GM23338 (cell line): ENCODE measurements at regions not wholly inside any gene's neighbourhood (a gene's known extent, or its start where the extent isn't known, plus 50 kb on each side); places are given as distances from the start of the nearest gene placed in this dataset.

ENCODE experiments used
- ATAC-seq: fragments of 200-7000 bp; cut with Tn5 transposase; 3 replicates; pipeline ENCODE4 v1.9.1; 2020
- DNase-seq: peaks from one replicate; pipeline ENCODE4 v3.0.0-alpha.2; 2015; ENCODE audit warnings: low spot score
- H2AFZ ChIP-seq: fragments of 200-600 bp; sonication (generic); 2 replicates; pipeline ENCODE4 v1.8.0; 2016; ENCODE audit warnings: antibody characterized with exemption, mild to moderate bottlenecking, moderate library complexity
- H3F3A ChIP-seq: fragments of 200-600 bp; sonication (generic); replicated peaks from 2 replicates; pipeline ENCODE4 v1.8.0; 2017; ENCODE audit warnings: antibody characterized with exemption, mixed run types, low read depth
- H3K27ac ChIP-seq: fragments of 200-600 bp; sonication (generic); 2 replicates; pipeline ENCODE4 v1.6.1; 2016; ENCODE audit warnings: low read depth
- H3K27me3 ChIP-seq: fragments of 200-600 bp; sonication (generic); 2 replicates; pipeline ENCODE4 v1.8.0; 2016; ENCODE audit warnings: mild to moderate bottlenecking, mixed run types, moderate library complexity; ENCODE audit not compliant: insufficient read depth
- H3K36me3 ChIP-seq: fragments of 200-600 bp; sonication (generic); 2 replicates; pipeline ENCODE4 v1.8.0; 2016; ENCODE audit warnings: mild to moderate bottlenecking; ENCODE audit not compliant: insufficient read depth
- H3K4me1 ChIP-seq: fragments of 200-600 bp; sonication (generic); 2 replicates; pipeline ENCODE4 v1.8.0; 2016; ENCODE audit warnings: mild to moderate bottlenecking, moderate library complexity; ENCODE audit not compliant: insufficient read depth
- H3K4me2 ChIP-seq: fragments of 200-600 bp; sonication (generic); 2 replicates; pipeline ENCODE4 v1.7.1; 2017; ENCODE audit warnings: mixed run types
- H3K4me3 ChIP-seq: fragments of 200-600 bp; sonication (generic); 2 replicates; pipeline ENCODE4 v1.6.1; 2016; ENCODE audit warnings: mixed run types
- H3K79me2 ChIP-seq: fragments of 200-600 bp; sonication (generic); replicated peaks from 2 replicates; pipeline ENCODE4 v1.8.0; 2017; ENCODE audit warnings: mild to moderate bottlenecking; ENCODE audit not compliant: insufficient read depth
- H3K9me2 ChIP-seq: fragments of 200-600 bp; sonication (generic); 2 replicates; pipeline ENCODE4 v1.8.0; 2017; ENCODE audit not compliant: insufficient read depth
- H4K20me1 ChIP-seq: fragments of 200-600 bp; sonication (generic); replicated peaks from 2 replicates; pipeline ENCODE4 v1.8.0; 2017; ENCODE audit warnings: mild to moderate bottlenecking; ENCODE audit not compliant: insufficient read depth
- H3K27ac Mint-ChIP-seq: 2 replicates; pipeline ENCODE4 v1.8.0; 2020; ENCODE audit warnings: inconsistent platforms, mild to moderate bottlenecking, moderate library complexity, mixed read lengths
- H3K27me3 Mint-ChIP-seq: 3 replicates; pipeline ENCODE4 v1.8.0; 2022; ENCODE audit warnings: low read depth, mild to moderate bottlenecking, moderate library complexity, mixed read lengths, inconsistent platforms; ENCODE audit not compliant: insufficient read depth, poor library complexity
- H3K36me3 Mint-ChIP-seq: 3 replicates; pipeline ENCODE4 v1.8.0; 2021; ENCODE audit warnings: low read depth, mild to moderate bottlenecking, inconsistent platforms, moderate library complexity, mixed read lengths
- H3K4me1 Mint-ChIP-seq: 3 replicates; pipeline ENCODE4 v1.8.0; 2020; ENCODE audit warnings: mild to moderate bottlenecking, inconsistent platforms, mixed read lengths
- H3K4me3 Mint-ChIP-seq: 3 replicates; pipeline ENCODE4 v1.8.0; 2021; ENCODE audit warnings: moderate library complexity, mild to moderate bottlenecking, inconsistent platforms, mixed read lengths
- H3K9me3 Mint-ChIP-seq: 3 replicates; pipeline ENCODE4 v1.8.0; 2020; ENCODE audit warnings: moderate library complexity, mild to moderate bottlenecking, inconsistent platforms, mixed read lengths
- CREB1 ChIP-seq: fragments of 250-450 bp; sonication (Bioruptor Pico); IDR thresholded peaks from 2 replicates; pipeline ENCODE4 v1.5.0; 2020; ENCODE audit warnings: low read depth, mild to moderate bottlenecking, moderate library complexity
- CTCF ChIP-seq, 2 experiments: fragments of 200-600 bp in 1 of 2; sonication (generic) in 1 of 2; conservative IDR thresholded peaks; 2 replicates each; pipeline versions ENCODE4 v1.5.1 to v1.6.1; 2016 to 2017; ENCODE audit warnings: antibody characterized with exemption in 2 of 2, low read depth in 2 of 2, mild to moderate bottlenecking in 2 of 2, moderate library complexity in 1 of 2
- ETS1 ChIP-seq: IDR thresholded peaks from 2 replicates; pipeline ENCODE4 v1.6.1; 2016; ENCODE audit warnings: antibody characterized with exemption
- EZH2 ChIP-seq: fragments of 200-600 bp; sonication (generic); IDR thresholded peaks from one replicate; pipeline ENCODE4 v1.8.0; 2017; ENCODE audit warnings: antibody characterized with exemption, mild to moderate bottlenecking, low read depth; ENCODE audit not compliant: unreplicated experiment
- EZH2phosphoT487 ChIP-seq: fragments of 200-600 bp; sonication (generic); IDR thresholded peaks from one replicate; pipeline ENCODE4 v1.8.1; 2018; ENCODE audit warnings: antibody characterized with exemption; ENCODE audit not compliant: unreplicated experiment
- JUNB ChIP-seq: IDR thresholded peaks from one replicate; pipeline ENCODE4 v1.6.1; 2016; ENCODE audit warnings: antibody characterized with exemption; ENCODE audit not compliant: unreplicated experiment
- NANOG ChIP-seq: IDR thresholded peaks from 2 replicates; pipeline ENCODE4 v1.6.1; 2016; ENCODE audit warnings: antibody characterized with exemption, borderline replicate concordance
- POLR2AphosphoS5 ChIP-seq: IDR thresholded peaks from 2 replicates; pipeline ENCODE4 v1.6.1; 2016; ENCODE audit warnings: antibody characterized with exemption, low read depth
- REST ChIP-seq: IDR thresholded peaks from one replicate; pipeline ENCODE4 v1.6.1; 2018; ENCODE audit warnings: antibody characterized with exemption; ENCODE audit not compliant: unreplicated experiment
- ZNF331 ChIP-seq: fragments of 250-450 bp; sonication (Bioruptor Pico); IDR thresholded peaks from 2 replicates; pipeline ENCODE4 v1.5.0; 2020; ENCODE audit warnings: low read depth, mild to moderate bottlenecking, moderate library complexity

GRCh38 chr22:22751043-22751603 lies 106.7 kb downstream of the GGTLC2 start:
- Histone ChIP-seq H3K79me2 (no peaks in the 10 kb centered on the region), H3K4me2 (no peak overlapping the region), H3K27me3 (peaks cover 78% of the 10 kb centered on the region), H3K4me3 (no peak overlapping the region), H2AFZ (no peak overlapping the region), H4K20me1 (no peaks in the 10 kb centered on the region), H3K36me3 (no peaks in the 10 kb centered on the region), H3F3A (no peaks in the 10 kb centered on the region), H3K4me1 (no peaks in the 10 kb centered on the region), H3K27ac (no peak overlapping the region), H3K9me2 (no peaks in the 10 kb centered on the region)
- no peak for DNase-seq
- Mint-ChIP-seq H3K4me3 (no peak overlapping the region), H3K4me1 (peaks cover 17% of the 10 kb centered on the region), H3K36me3 (no peaks in the 10 kb centered on the region; the same call in 2 of the 3 replicates), H3K27ac (no peak overlapping the region), H3K27me3 (peaks cover 70% of the 10 kb centered on the region), H3K9me3 (no peaks in the 10 kb centered on the region)
- no peak for ATAC-seq
- TF ChIP-seq ZNF331 (no peak), EZH2phosphoT487 (no peak)

- Mint-ChIP-seq H3K4me3 (no peak overlapping the region), H3K36me3 (no peaks in the 10 kb centered on the region; the same call in 2 of the 3 replicates), H3K27ac (no peak overlapping the region), H3K9me3 (no peaks in the 10 kb centered on the region), H3K27me3 (peaks cover 70% of the 10 kb centered on the region), H3K4me1 (peaks cover 11% of the 10 kb centered on the region)
- Histone ChIP-seq H3K27me3 (peaks cover 85% of the 10 kb centered on the region), H3K27ac (no peak overlapping the region), H3K4me1 (no peaks in the 10 kb centered on the region), H3K4me2 (no peak overlapping the region), H4K20me1 (no peaks in the 10 kb centered on the region), H3K36me3 (no peaks in the 10 kb centered on the region), H3K79me2 (no peaks in the 10 kb centered on the region), H2AFZ (no peak overlapping the region), H3K4me3 (no peak overlapping the region), H3K9me2 (no peaks in the 10 kb centered on the region), H3F3A (no peaks in the 10 kb centered on the region)
- no peak for ATAC-seq
- DNase-seq: no peak
- TF ChIP-seq EZH2 (no peak), JUNB (no peak), NANOG (no peak), CTCF (conservative IDR thresholded peaks at IDR 0.05; ENCODE audit: low read depth in 2 of 2) (no peak), POLR2AphosphoS5 (no peak), REST (no peak), ETS1 (no peak), EZH2phosphoT487 (no peak), CREB1 (CRISPR knock-in tag) (no peak)
Observed at GRCh38 chr22:22752199-22752555, 107.8 kb downstream of the GGTLC2 start.
